ENCODE measurements at regions not wholly inside any gene's neighbourhood (a gene's known extent, or its start where the extent isn't known, plus 50 kb on each side); places are given as distances from the start of the nearest gene placed in this dataset.

DNA sequence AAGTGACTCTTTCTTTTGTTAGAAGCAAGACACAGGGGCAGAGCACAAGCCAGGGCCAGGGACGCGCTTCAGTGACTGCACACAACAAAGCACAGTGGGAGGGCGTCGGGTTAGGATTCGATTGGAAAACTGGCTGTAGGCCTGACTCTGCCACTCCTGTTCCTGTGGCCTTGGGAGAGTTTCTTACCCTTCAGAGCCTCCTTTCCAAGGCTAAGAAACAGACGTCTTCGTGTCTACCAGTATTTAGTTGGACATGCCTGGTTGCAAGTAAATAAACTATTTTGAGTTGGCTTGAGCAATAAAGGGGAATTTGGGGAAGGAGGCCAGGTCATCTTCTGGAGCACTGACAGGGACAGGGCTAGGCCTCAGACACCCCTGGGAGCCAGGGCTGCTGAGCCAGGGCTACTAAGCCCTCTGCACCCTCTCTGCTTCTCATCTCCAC is 549.1 kb downstream of the INSC start:
- TF ChIP-seq, protein P1, sequence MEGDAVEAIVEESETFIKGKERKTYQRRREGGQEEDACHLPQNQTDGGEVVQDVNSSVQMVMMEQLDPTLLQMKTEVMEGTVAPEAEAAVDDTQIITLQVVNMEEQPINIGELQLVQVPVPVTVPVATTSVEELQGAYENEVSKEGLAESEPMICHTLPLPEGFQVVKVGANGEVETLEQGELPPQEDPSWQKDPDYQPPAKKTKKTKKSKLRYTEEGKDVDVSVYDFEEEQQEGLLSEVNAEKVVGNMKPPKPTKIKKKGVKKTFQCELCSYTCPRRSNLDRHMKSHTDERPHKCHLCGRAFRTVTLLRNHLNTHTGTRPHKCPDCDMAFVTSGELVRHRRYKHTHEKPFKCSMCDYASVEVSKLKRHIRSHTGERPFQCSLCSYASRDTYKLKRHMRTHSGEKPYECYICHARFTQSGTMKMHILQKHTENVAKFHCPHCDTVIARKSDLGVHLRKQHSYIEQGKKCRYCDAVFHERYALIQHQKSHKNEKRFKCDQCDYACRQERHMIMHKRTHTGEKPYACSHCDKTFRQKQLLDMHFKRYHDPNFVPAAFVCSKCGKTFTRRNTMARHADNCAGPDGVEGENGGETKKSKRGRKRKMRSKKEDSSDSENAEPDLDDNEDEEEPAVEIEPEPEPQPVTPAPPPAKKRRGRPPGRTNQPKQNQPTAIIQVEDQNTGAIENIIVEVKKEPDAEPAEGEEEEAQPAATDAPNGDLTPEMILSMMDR (conservative IDR thresholded peaks at IDR 0.05; ENCODE audit: low read depth in 2 of 2), result no peak
- TF ChIP-seq EZH2 (IDR thresholded peaks at IDR 0.05; ENCODE audit: low read depth, unreplicated experiment), result no peak
- TF ChIP-seq POLR2AphosphoS5 (IDR thresholded peaks at IDR 0.05; ENCODE audit: low read depth), result no peak
- TF ChIP-seq EZH2phosphoT487 (IDR thresholded peaks at IDR 0.05; ENCODE audit: unreplicated experiment), result no peak
- TF ChIP-seq, protein P2, sequence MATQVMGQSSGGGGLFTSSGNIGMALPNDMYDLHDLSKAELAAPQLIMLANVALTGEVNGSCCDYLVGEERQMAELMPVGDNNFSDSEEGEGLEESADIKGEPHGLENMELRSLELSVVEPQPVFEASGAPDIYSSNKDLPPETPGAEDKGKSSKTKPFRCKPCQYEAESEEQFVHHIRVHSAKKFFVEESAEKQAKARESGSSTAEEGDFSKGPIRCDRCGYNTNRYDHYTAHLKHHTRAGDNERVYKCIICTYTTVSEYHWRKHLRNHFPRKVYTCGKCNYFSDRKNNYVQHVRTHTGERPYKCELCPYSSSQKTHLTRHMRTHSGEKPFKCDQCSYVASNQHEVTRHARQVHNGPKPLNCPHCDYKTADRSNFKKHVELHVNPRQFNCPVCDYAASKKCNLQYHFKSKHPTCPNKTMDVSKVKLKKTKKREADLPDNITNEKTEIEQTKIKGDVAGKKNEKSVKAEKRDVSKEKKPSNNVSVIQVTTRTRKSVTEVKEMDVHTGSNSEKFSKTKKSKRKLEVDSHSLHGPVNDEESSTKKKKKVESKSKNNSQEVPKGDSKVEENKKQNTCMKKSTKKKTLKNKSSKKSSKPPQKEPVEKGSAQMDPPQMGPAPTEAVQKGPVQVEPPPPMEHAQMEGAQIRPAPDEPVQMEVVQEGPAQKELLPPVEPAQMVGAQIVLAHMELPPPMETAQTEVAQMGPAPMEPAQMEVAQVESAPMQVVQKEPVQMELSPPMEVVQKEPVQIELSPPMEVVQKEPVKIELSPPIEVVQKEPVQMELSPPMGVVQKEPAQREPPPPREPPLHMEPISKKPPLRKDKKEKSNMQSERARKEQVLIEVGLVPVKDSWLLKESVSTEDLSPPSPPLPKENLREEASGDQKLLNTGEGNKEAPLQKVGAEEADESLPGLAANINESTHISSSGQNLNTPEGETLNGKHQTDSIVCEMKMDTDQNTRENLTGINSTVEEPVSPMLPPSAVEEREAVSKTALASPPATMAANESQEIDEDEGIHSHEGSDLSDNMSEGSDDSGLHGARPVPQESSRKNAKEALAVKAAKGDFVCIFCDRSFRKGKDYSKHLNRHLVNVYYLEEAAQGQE (IDR thresholded peaks at IDR 0.05; ENCODE audit: unreplicated experiment), result no peak
